ENCODE measurements at regions not wholly inside any gene's neighbourhood (a gene's known extent, or its start where the extent isn't known, plus 50 kb on each side); places are given as distances from the start of the nearest gene placed in this dataset.

DNA sequence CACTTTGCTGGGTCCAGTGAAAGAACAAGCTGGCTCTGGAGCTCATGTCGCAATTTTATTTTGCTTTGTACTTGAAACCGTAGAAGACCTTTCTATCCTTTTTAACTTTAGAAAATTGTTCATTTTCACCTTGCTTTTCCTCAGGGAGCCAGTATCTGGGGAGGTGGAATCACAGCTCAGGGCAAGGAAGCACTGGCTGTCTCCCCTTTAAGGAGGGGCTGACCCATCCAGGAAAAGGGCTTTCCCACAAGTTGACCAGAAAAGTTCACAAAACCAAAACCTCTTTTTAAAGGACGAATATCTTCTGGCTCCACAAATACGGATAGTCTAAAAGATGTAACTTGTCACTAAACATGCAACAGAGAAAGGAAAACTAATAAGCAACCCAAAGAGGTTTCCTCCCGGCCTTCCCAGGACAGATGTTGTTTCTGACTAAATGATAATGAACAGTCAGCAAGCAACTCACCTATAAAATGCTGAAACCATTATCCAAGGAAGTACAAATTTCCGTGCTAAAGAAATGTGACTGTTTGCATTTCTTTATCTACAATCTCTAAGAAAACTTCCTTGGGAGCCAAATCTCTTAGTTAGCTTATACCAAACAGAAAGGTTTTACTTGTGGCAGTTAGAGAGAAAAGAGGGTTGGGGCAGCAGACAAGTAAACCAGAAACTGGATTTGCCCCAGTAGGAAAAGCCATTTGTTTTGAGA is 278.2 kb downstream of the PLK2 start:
- TF ChIP-seq POLR2A (IDR thresholded peaks at IDR 0.05) (no peak), EP300 (IDR thresholded peaks at IDR 0.05) (no peak), POLR2AphosphoS5 (IDR thresholded peaks at IDR 0.05) (no peak)
- TF ChIP-seq, protein P1, sequence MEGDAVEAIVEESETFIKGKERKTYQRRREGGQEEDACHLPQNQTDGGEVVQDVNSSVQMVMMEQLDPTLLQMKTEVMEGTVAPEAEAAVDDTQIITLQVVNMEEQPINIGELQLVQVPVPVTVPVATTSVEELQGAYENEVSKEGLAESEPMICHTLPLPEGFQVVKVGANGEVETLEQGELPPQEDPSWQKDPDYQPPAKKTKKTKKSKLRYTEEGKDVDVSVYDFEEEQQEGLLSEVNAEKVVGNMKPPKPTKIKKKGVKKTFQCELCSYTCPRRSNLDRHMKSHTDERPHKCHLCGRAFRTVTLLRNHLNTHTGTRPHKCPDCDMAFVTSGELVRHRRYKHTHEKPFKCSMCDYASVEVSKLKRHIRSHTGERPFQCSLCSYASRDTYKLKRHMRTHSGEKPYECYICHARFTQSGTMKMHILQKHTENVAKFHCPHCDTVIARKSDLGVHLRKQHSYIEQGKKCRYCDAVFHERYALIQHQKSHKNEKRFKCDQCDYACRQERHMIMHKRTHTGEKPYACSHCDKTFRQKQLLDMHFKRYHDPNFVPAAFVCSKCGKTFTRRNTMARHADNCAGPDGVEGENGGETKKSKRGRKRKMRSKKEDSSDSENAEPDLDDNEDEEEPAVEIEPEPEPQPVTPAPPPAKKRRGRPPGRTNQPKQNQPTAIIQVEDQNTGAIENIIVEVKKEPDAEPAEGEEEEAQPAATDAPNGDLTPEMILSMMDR (IDR thresholded peaks at IDR 0.05): no peak
